VCaP (cell line): ENCODE measurements at regions not wholly inside any gene's neighbourhood (a gene's known extent, or its start where the extent isn't known, plus 50 kb on each side); places are given as distances from the start of the nearest gene placed in this dataset.

Experiments used
- H3K27ac ChIP-seq: fragments of 450-650 bp; 2 replicates; pipeline ENCODE4 v1.5.1; 2017
- TF ChIP-seq, protein P1 (sequence below): fragments of 450-650 bp; conservative IDR thresholded peaks from 2 replicates; pipeline ENCODE4 v1.5.1; 2017; ENCODE audit warnings: mild to moderate bottlenecking, moderate library complexity

DNA sequence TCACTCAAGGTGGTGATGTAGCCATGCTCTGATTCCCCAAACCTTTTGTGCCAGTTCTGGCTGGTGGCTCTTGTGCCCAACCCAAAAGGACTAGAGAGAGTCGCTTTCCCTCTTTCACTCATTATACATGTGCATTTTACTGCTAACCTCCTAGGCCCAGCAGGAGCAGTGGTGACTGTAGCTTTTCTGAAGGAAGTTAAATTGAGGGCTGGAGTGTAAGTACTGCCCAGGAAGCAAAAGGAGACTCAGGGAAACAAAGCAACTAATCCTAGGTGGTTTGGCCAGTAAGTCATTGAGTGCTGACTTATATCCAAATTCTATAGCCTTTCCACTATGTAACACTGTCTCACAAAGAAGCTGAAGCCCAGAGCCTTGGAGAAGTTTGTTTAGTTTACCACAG is 194.4 kb upstream of the ZNF462 start:
- peak overlapping the region; percentile 83 for H3K27ac ChIP-seq
- TF ChIP-seq, protein P1, sequence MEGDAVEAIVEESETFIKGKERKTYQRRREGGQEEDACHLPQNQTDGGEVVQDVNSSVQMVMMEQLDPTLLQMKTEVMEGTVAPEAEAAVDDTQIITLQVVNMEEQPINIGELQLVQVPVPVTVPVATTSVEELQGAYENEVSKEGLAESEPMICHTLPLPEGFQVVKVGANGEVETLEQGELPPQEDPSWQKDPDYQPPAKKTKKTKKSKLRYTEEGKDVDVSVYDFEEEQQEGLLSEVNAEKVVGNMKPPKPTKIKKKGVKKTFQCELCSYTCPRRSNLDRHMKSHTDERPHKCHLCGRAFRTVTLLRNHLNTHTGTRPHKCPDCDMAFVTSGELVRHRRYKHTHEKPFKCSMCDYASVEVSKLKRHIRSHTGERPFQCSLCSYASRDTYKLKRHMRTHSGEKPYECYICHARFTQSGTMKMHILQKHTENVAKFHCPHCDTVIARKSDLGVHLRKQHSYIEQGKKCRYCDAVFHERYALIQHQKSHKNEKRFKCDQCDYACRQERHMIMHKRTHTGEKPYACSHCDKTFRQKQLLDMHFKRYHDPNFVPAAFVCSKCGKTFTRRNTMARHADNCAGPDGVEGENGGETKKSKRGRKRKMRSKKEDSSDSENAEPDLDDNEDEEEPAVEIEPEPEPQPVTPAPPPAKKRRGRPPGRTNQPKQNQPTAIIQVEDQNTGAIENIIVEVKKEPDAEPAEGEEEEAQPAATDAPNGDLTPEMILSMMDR = no peak

DNA sequence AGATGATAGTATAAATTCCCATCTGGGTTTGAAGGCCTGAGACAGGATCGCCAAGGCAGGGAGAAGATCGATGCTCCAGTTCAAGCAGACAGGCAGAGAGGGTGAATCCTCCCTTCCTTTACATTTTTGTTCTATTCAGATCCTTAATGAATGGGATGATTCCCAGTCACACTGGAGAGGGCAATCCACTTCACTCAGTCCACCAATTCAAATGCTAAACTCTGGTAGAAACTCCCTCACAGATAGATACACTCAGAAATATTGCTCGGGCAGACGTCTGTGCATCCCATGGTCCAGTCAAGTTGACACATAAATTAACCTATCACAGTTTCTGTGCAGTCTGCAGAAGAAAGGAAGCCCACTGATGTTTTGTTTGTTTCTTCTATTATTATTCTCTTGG is 193.1 kb upstream of the ZNF462 start:
- TF ChIP-seq, protein P1 = no peak
- H3K27ac ChIP-seq = peak overlapping the region; percentile 83

- TF ChIP-seq, protein P1 = no peak
- peak overlapping the region; percentile 83 for H3K27ac ChIP-seq
Measured at GRCh38 chr9:106670418-106670817, 192.5 kb upstream of the ZNF462 start.

- no peak overlapping the region for H3K27ac ChIP-seq
- TF ChIP-seq, protein P1 = no peak
Measured at GRCh38 chr9:106675780-106676179, 187.2 kb upstream of the ZNF462 start.

DNA sequence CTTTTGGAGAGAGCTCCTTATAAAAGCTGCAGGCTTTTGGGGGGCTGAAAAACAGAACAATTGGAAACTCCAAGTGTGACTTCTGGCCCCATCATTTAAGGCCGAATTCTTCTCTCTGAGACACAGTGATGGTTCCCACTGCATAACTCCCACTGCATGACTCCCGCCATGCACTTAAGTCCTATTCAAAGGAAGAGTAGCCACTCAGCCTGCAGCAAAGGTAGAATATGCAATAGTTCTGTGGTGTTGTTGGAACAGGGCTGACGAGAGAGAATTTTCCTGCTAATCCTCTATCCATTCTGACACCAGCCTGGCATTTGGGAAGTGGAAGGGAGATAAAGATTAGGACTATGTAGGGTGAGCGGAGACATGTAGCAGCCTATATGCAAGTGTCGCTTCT is 185.6 kb upstream of the ZNF462 start:
- no peak overlapping the region for H3K27ac ChIP-seq
- TF ChIP-seq, protein P1 = no peak

- no peak overlapping the region for H3K27ac ChIP-seq
- TF ChIP-seq, protein P1 = no peak
Measured at GRCh38 chr9:106677830-106678229, 185.1 kb upstream of the ZNF462 start.

GRCh38 chr9:106678273-106678672 is 184.7 kb upstream of the ZNF462 start:
- TF ChIP-seq, protein P1 = no peak
- H3K27ac ChIP-seq = no peak overlapping the region

GRCh38 chr9:106682420-106682819 is 180.5 kb upstream of the ZNF462 start:
- TF ChIP-seq, protein P1 = no peak
- no peak overlapping the region for H3K27ac ChIP-seq
